Colonic mucosa (tissue), 4 donors: ENCODE measurements at regions not wholly inside any gene's neighbourhood (a gene's known extent, or its start where the extent isn't known, plus 50 kb on each side); places are given as distances from the start of the nearest gene placed in this dataset.

Experiments used
- DNase-seq: peaks from one replicate; pipeline ENCODE4 v3.0.0-alpha.2; 2020
- H3K27ac ChIP-seq: fragments of 200-600 bp; one replicate; pipeline ENCODE4 v1.8.0; 2021
- H3K27me3 ChIP-seq: fragments of 200-600 bp; one replicate; pipeline ENCODE4 v1.8.0; 2021
- H3K36me3 ChIP-seq: fragments of 200-600 bp; one replicate; pipeline ENCODE4 v1.8.0; 2021
- H3K4me1 ChIP-seq: fragments of 200-600 bp; one replicate; pipeline ENCODE4 v1.8.0; 2021; ENCODE audit warnings: mild to moderate bottlenecking
- H3K4me3 ChIP-seq: fragments of 200-600 bp; one replicate; pipeline ENCODE4 v1.8.0; 2021
- H3K9ac ChIP-seq, 2 donors: one replicate each; pipeline ENCODE4 v1.7.0; 2013; ENCODE audit warnings: control low read depth in 2 of 2, low read depth in 2 of 2, low read length in 2 of 2
- H3K9me3 ChIP-seq: fragments of 200-600 bp; one replicate; pipeline ENCODE4 v1.8.0; 2021
- intact Hi-C: fragments of 100-400 bp; cut with DNase I; formaldehyde crosslinking; loops from one replicate; pipeline ENCODE4 v1.14.1; 2022
- TF ChIP-seq, protein P1 (sequence below): fragments of 200-600 bp; IDR thresholded peaks from one replicate; pipeline ENCODE4 v1.8.0; 2022; ENCODE audit warnings: antibody characterized with exemption, mild to moderate bottlenecking
- donor health status: healthy.
- donor health status: DM: no; HTN: no; CAD: no.
- donor health status: DM: no; HTN: no; CAD: no.

- Histone ChIP-seq H3K36me3 (no peaks in the 10 kb centered on the region), H3K27ac (no peak overlapping the region), H3K9me3 (no peaks in the 10 kb centered on the region), H3K27me3 (no peaks in the 10 kb centered on the region), H3K4me3 (no peak overlapping the region), H3K4me1 (no peaks in the 10 kb centered on the region), H3K9ac (no peak overlapping the region)
- no peak for DNase-seq
- intact Hi-C loops = no loop called here
- TF ChIP-seq, protein P1, sequence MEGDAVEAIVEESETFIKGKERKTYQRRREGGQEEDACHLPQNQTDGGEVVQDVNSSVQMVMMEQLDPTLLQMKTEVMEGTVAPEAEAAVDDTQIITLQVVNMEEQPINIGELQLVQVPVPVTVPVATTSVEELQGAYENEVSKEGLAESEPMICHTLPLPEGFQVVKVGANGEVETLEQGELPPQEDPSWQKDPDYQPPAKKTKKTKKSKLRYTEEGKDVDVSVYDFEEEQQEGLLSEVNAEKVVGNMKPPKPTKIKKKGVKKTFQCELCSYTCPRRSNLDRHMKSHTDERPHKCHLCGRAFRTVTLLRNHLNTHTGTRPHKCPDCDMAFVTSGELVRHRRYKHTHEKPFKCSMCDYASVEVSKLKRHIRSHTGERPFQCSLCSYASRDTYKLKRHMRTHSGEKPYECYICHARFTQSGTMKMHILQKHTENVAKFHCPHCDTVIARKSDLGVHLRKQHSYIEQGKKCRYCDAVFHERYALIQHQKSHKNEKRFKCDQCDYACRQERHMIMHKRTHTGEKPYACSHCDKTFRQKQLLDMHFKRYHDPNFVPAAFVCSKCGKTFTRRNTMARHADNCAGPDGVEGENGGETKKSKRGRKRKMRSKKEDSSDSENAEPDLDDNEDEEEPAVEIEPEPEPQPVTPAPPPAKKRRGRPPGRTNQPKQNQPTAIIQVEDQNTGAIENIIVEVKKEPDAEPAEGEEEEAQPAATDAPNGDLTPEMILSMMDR = no peak
Observed at GRCh38 chr15:96402403-96402802, 71.9 kb downstream of the NR2F2 start.

GRCh38 chr15:96403071-96403470 lies 72.6 kb downstream of the NR2F2 start:
- no peak overlapping the region for H3K9ac ChIP-seq
- intact Hi-C loops = no loop called here
- H3K27me3 ChIP-seq = peaks cover 5% of the 10 kb centered on the region
- H3K4me1 ChIP-seq = no peaks in the 10 kb centered on the region
- H3K9me3 ChIP-seq = no peaks in the 10 kb centered on the region
- DNase-seq = no peak
- TF ChIP-seq, protein P1 = no peak
- no peaks in the 10 kb centered on the region for H3K36me3 ChIP-seq
- no peak overlapping the region for H3K27ac ChIP-seq
- H3K4me3 ChIP-seq = no peak overlapping the region

GRCh38 chr15:96403932-96404331 lies 73.4 kb downstream of the NR2F2 start:
- no peak for DNase-seq
- Histone ChIP-seq H3K27ac (no peak overlapping the region), H3K36me3 (no peaks in the 10 kb centered on the region), H3K9ac (no peak overlapping the region), H3K27me3 (peaks cover 13% of the 10 kb centered on the region), H3K4me1 (peaks cover under 1% of the 10 kb centered on the region), H3K4me3 (no peak overlapping the region), H3K9me3 (no peaks in the 10 kb centered on the region)
- TF ChIP-seq, protein P1 = no peak
- intact Hi-C loops = no loop called here

- H3K27me3 ChIP-seq = peaks cover 20% of the 10 kb centered on the region
- H3K27ac ChIP-seq = no peak overlapping the region
- intact Hi-C loops = no loop called here
- TF ChIP-seq, protein P1 = no peak
- H3K4me3 ChIP-seq = no peak overlapping the region
- no peak overlapping the region for H3K9ac ChIP-seq
- peaks cover 6% of the 10 kb centered on the region for H3K4me1 ChIP-seq
- H3K9me3 ChIP-seq = no peaks in the 10 kb centered on the region
- DNase-seq = no peak
- no peaks in the 10 kb centered on the region for H3K36me3 ChIP-seq
Observed at GRCh38 chr15:96404560-96404959, 74.1 kb downstream of the NR2F2 start.

DNA sequence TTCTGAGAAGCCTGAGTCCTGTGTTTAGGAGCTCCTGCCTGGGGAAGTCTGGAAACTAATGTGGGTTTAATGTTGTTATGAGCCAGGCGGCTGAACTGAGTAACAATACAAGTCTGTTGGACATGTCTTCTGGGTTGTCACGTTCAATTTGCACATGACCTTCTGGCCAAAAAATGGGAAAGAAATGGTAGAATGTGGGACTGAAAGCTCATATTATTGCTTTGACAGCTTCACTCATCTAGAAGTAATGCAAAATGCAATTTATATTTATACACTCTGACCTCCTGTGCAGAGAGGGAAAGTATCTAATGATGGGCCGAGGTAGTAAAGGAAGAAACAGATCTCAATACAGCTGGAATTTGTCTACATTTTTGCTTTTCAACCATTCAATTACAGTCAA lies 75.8 kb downstream of the NR2F2 start:
- Histone ChIP-seq H3K4me1 (peaks cover 6% of the 10 kb centered on the region), H3K9ac (no peak overlapping the region), H3K4me3 (no peak overlapping the region), H3K27ac (no peak overlapping the region), H3K27me3 (peaks cover 36% of the 10 kb centered on the region), H3K9me3 (no peaks in the 10 kb centered on the region), H3K36me3 (no peaks in the 10 kb centered on the region)
- TF ChIP-seq, protein P1 = no peak
- intact Hi-C loops = no loop called here
- DNase-seq = no peak

DNA sequence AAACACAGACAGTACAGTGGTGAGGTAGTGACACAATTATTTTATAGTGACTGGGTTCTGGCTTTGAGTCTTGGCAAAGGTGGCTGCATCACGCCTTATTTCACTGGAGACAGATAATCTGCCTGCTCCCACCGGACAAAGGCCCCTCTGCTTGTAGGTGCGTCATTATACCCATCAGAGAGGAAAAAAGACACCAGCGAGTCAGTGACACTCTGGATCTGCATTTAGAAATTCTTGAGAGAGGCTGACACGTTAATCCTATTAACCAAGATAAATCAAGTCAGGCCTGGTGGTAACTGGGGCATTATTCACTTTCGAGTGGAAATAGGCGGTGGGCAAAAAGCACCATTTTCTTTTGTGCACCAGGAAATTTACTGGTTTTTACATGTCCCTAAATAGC lies 76.2 kb downstream of the NR2F2 start:
- Histone ChIP-seq H3K9me3 (no peaks in the 10 kb centered on the region), H3K4me1 (peaks cover 6% of the 10 kb centered on the region), H3K9ac (no peak overlapping the region), H3K27me3 (peaks cover 40% of the 10 kb centered on the region), H3K36me3 (no peaks in the 10 kb centered on the region), H3K27ac (no peak overlapping the region), H3K4me3 (no peak overlapping the region)
- no peak for DNase-seq
- intact Hi-C loops = no loop called here
- TF ChIP-seq, protein P1 = no peak
